ENCODE measurements at regions not wholly inside any gene's neighbourhood (a gene's known extent, or its start where the extent isn't known, plus 50 kb on each side); places are given as distances from the start of the nearest gene placed in this dataset.

GRCh38 chr10:113305871-113306270, 247.0 kb upstream of the HABP2 start:
- H3K27ac ChIP-seq: no peak overlapping the region
- no peak for TF ChIP-seq CTCF (IDR thresholded peaks at IDR 0.05; ENCODE audit: low read depth, low read length)
- no peak for DNase-seq
- H3K9me3 ChIP-seq (ENCODE audit: severe bottlenecking): no peaks in the 10 kb centered on the region
- no peaks in the 10 kb centered on the region for H3K36me3 ChIP-seq
- H3K4me3 ChIP-seq (ENCODE audit: low read depth, low read length): no peak overlapping the region
- H3K27me3 ChIP-seq (ENCODE audit: insufficient read depth, low read depth, severe bottlenecking): no peaks in the 10 kb centered on the region

GRCh38 chr10:113309791-113310190, 243.1 kb upstream of the HABP2 start:
- no peaks in the 10 kb centered on the region for H3K27me3 ChIP-seq (ENCODE audit: insufficient read depth, low read depth, severe bottlenecking)
- no peaks in the 10 kb centered on the region for H3K36me3 ChIP-seq
- H3K27ac ChIP-seq: no peak overlapping the region
- no peak for TF ChIP-seq CTCF (IDR thresholded peaks at IDR 0.05; ENCODE audit: low read depth, low read length)
- peaks cover 4% of the 10 kb centered on the region for H3K9me3 ChIP-seq (ENCODE audit: severe bottlenecking)
- no peak overlapping the region for H3K4me3 ChIP-seq (ENCODE audit: low read depth, low read length)
- DNase-seq: no peak

- Histone ChIP-seq H3K4me3 (ENCODE audit: low read depth, low read length) (no peak overlapping the region), H3K27me3 (ENCODE audit: insufficient read depth, low read depth, severe bottlenecking) (no peaks in the 10 kb centered on the region), H3K9me3 (ENCODE audit: severe bottlenecking) (peaks cover 4% of the 10 kb centered on the region), H3K27ac (no peak overlapping the region), H3K36me3 (no peaks in the 10 kb centered on the region)
- no peak for TF ChIP-seq CTCF (IDR thresholded peaks at IDR 0.05; ENCODE audit: low read depth, low read length)
- DNase-seq: no peak
These were observed 242.5 kb upstream of the HABP2 start for GRCh38 chr10:113310347-113310746.

GRCh38 chr10:113313048-113313602, 239.7 kb upstream of the HABP2 start:
- Histone ChIP-seq H3K27me3 (ENCODE audit: insufficient read depth, low read depth, severe bottlenecking) (no peaks in the 10 kb centered on the region), H3K4me3 (ENCODE audit: low read depth, low read length) (no peak overlapping the region), H3K9me3 (ENCODE audit: severe bottlenecking) (peaks cover 4% of the 10 kb centered on the region), H3K27ac (no peak overlapping the region), H3K36me3 (no peaks in the 10 kb centered on the region)
- no peak for TF ChIP-seq CTCF (IDR thresholded peaks at IDR 0.05; ENCODE audit: low read depth, low read length)
- DNase-seq: peak; percentile 40

GRCh38 chr10:113313722-113314121, 239.1 kb upstream of the HABP2 start:
- Histone ChIP-seq H3K9me3 (ENCODE audit: severe bottlenecking) (peaks cover 4% of the 10 kb centered on the region), H3K4me3 (ENCODE audit: low read depth, low read length) (no peak overlapping the region), H3K27me3 (ENCODE audit: insufficient read depth, low read depth, severe bottlenecking) (no peaks in the 10 kb centered on the region), H3K36me3 (no peaks in the 10 kb centered on the region), H3K27ac (no peak overlapping the region)
- no peak for TF ChIP-seq CTCF (IDR thresholded peaks at IDR 0.05; ENCODE audit: low read depth, low read length)
- DNase-seq: no peak

- Histone ChIP-seq H3K9me3 (ENCODE audit: severe bottlenecking) (peaks cover 4% of the 10 kb centered on the region), H3K36me3 (no peaks in the 10 kb centered on the region), H3K4me3 (ENCODE audit: low read depth, low read length) (no peak overlapping the region), H3K27me3 (ENCODE audit: insufficient read depth, low read depth, severe bottlenecking) (no peaks in the 10 kb centered on the region), H3K27ac (no peak overlapping the region)
- peak; percentile 22 for DNase-seq
- peak; percentile 36; the same call in 1 of the 2 replicates for TF ChIP-seq CTCF (IDR thresholded peaks at IDR 0.05; ENCODE audit: low read depth, low read length)
These were observed 236.3 kb upstream of the HABP2 start for GRCh38 chr10:113316506-113316905.

Data from WERI-Rb-1 (cell line).